KMS-11 (cell line): ENCODE measurements at regions not wholly inside any gene's neighbourhood (a gene's known extent, or its start where the extent isn't known, plus 50 kb on each side); places are given as distances from the start of the nearest gene placed in this dataset.
"Not testable (repeated sequence)": the region's sequence is repeated elsewhere in the genome, so short reads cannot be mapped to it uniquely, and the experiment has no call there.

ENCODE experiments used
- H2AFZ ChIP-seq: fragments of 200-600 bp; sonication (generic); 2 replicates; pipeline ENCODE4 v1.6.1; 2016; ENCODE audit warnings: antibody characterized with exemption, mixed run types, low read depth
- H3K27ac ChIP-seq: fragments of 200-600 bp; sonication (generic); 2 replicates; pipeline ENCODE4 v1.6.1; 2016; ENCODE audit warnings: mild to moderate bottlenecking, mixed run types
- H3K27me3 ChIP-seq: fragments of 200-600 bp; sonication (generic); 2 replicates; pipeline ENCODE4 v1.6.1; 2017; ENCODE audit warnings: mild to moderate bottlenecking, low read depth, mixed run types, moderate library complexity; ENCODE audit not compliant: insufficient read depth
- H3K36me3 ChIP-seq: fragments of 200-600 bp; sonication (generic); 2 replicates; pipeline ENCODE4 v1.6.1; 2017; ENCODE audit warnings: mild to moderate bottlenecking, mixed run types; ENCODE audit not compliant: insufficient read depth
- H3K4me1 ChIP-seq: fragments of 200-600 bp; sonication (generic); 2 replicates; pipeline ENCODE4 v1.6.1; 2016; ENCODE audit warnings: mild to moderate bottlenecking, low read depth, mixed run types; ENCODE audit not compliant: poor library complexity, severe bottlenecking
- H3K4me2 ChIP-seq: fragments of 200-600 bp; sonication (generic); 2 replicates; pipeline ENCODE4 v1.7.0; 2016; ENCODE audit warnings: mild to moderate bottlenecking, mixed run types
- H3K4me3 ChIP-seq: fragments of 200-600 bp; sonication (generic); IDR thresholded peaks from 2 replicates; pipeline ENCODE4 v1.6.1; 2017; ENCODE audit warnings: low read depth, low read length, mixed read lengths; ENCODE audit not compliant: insufficient read depth
- H3K79me2 ChIP-seq: fragments of 200-600 bp; sonication (generic); 2 replicates; pipeline ENCODE4 v1.6.1; 2016; ENCODE audit warnings: low read depth, mixed run types; ENCODE audit not compliant: insufficient read depth
- H3K9ac ChIP-seq: fragments of 200-600 bp; sonication (generic); 2 replicates; pipeline ENCODE4 v1.6.1; 2016; ENCODE audit warnings: mild to moderate bottlenecking, mixed run types
- H4K20me1 ChIP-seq: fragments of 200-600 bp; sonication (generic); 2 replicates; pipeline ENCODE4 v1.6.1; 2016; ENCODE audit warnings: mild to moderate bottlenecking, mixed run types; ENCODE audit not compliant: insufficient read depth
- CTCF ChIP-seq: fragments of 200-600 bp; sonication (generic); conservative IDR thresholded peaks from 2 replicates; pipeline ENCODE4 v1.6.1; 2017; ENCODE audit warnings: low read depth, mild to moderate bottlenecking, antibody characterized with exemption, low read length, moderate library complexity, mixed read lengths

DNA sequence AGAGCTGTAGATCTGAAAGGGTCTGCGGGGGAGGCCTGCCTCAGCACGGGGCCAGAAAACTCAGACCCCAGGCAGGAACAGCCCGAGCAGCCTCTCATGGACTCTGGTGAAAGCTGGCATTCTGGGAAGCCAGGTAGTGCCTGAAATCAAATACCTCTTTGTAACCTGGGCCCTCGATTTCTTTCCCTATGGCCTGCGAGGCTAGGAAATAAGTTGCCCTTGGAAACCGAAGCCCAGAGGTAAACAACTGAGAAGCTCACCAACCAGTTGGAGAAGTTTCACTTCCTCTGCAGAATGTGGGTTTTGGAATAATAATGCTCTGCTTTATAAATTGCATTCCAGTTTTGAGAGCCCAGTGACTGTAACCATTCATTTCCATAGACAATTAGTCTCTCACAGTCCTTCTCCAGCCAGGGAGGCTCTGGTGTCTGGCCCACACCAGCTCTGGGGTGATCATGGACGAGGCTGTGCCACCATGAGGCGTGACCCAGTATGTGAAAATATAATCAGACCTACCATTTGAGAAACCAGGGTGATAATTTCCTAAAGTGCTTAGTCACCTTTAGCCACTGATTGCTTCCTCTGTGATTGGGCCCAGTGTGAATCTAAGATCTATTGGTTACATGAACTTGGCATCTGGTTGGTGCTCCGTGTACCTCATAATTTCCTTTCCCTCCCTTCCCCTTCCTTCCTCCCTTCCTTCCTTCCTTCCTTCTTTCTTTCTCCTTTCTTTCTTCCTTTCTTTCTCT is 133.1 kb upstream of the PELI1 start:
- H3K4me3 ChIP-seq, result no peak overlapping the region
- H3K4me2 ChIP-seq, result no peak overlapping the region
- no peaks in the 10 kb centered on the region for H3K79me2 ChIP-seq
- no peak for TF ChIP-seq CTCF
- H3K27me3 ChIP-seq, result no peaks in the 10 kb centered on the region
- no peak overlapping the region for H2AFZ ChIP-seq
- no peaks in the 10 kb centered on the region for H3K36me3 ChIP-seq
- no peaks in the 10 kb centered on the region for H4K20me1 ChIP-seq
- no peak overlapping the region for H3K9ac ChIP-seq
- no peak overlapping the region for H3K27ac ChIP-seq
- peaks cover 18% of the 10 kb centered on the region for H3K4me1 ChIP-seq

GRCh38 chr2:64280812-64281211 is 136.6 kb upstream of the PELI1 start:
- not testable (repeated sequence) for H3K4me1 ChIP-seq, H2AFZ ChIP-seq, H3K9ac ChIP-seq, H3K36me3 ChIP-seq, H3K27ac ChIP-seq, H4K20me1 ChIP-seq, H3K4me2 ChIP-seq, H3K4me3 ChIP-seq, H3K79me2 ChIP-seq, H3K27me3 ChIP-seq

DNA sequence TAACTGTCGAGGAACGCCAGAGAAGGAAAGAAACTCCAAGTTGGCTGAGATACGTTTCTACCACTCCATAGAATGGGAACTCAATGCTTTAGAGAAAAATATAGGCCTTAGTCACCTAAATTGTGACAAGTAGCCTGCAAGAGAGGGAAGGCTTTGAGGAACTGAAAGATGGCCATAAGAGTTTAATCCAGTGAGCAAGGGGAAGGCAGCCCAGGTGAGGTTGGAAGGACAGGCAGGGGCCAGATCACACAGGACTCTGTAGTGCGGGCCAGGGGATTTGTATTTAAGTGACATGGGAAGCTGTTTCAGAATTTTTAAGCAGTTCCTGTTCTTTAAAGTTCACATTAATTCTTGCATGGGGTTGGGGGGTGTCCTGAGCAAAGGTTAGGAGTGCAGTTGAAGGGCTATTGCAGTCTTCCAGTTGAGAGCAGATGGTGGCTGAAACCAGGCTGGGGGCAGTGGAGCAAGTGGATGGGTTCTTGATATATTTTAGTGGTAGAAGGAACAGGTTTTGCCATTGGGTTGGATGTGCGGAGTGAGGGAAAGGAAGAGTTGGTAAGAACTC is 138.9 kb upstream of the PELI1 start:
- H3K27ac ChIP-seq, result no peak overlapping the region
- H3K4me1 ChIP-seq, result peaks cover 7% of the 10 kb centered on the region
- no peak overlapping the region for H3K4me3 ChIP-seq
- H4K20me1 ChIP-seq, result no peaks in the 10 kb centered on the region
- H3K9ac ChIP-seq, result no peak overlapping the region
- H3K27me3 ChIP-seq, result no peaks in the 10 kb centered on the region
- no peaks in the 10 kb centered on the region for H3K79me2 ChIP-seq
- H3K4me2 ChIP-seq, result peak overlapping the region; percentile 10; the same call in 1 of the 2 replicates
- H2AFZ ChIP-seq, result no peak overlapping the region; the same call in 1 of the 2 replicates
- H3K36me3 ChIP-seq, result no peaks in the 10 kb centered on the region
- TF ChIP-seq CTCF, result no peak

GRCh38 chr2:64283641-64284361 is 139.6 kb upstream of the PELI1 start:
- Histone ChIP-seq H3K79me2 (no peaks in the 10 kb centered on the region), H3K4me3 (no peak overlapping the region), H3K4me2 (peak overlapping the region; percentile 10; the same call in 1 of the 2 replicates), H3K27me3 (no peaks in the 10 kb centered on the region), H2AFZ (peak overlapping the region; percentile 10; the same call in 1 of the 2 replicates), H3K36me3 (no peaks in the 10 kb centered on the region), H3K27ac (no peak overlapping the region), H4K20me1 (no peaks in the 10 kb centered on the region), H3K4me1 (peaks cover 7% of the 10 kb centered on the region), H3K9ac (no peak overlapping the region)
- no peak for TF ChIP-seq CTCF
